HG03175 (cell line): ENCODE measurements at regions not wholly inside any gene's neighbourhood (a gene's known extent, or its start where the extent isn't known, plus 50 kb on each side); places are given as distances from the start of the nearest gene placed in this dataset.
A peak's percentile ranks its signal among the peaks of the same experiment; 100 is the strongest.

Experiments used
- ATAC-seq: cut with Tn5 transposase; IDR thresholded peaks from one replicate; pipeline ENCODE4 v1.9.1; 2021; ENCODE audit warnings: mild to moderate bottlenecking, moderate library complexity; ENCODE audit not compliant: unreplicated experiment

GRCh38 chr12:67112586-67112985 is 156.6 kb upstream of the CAND1 start:
- ATAC-seq, result no peak

- no peak for ATAC-seq
These were observed 153.0 kb upstream of the CAND1 start for GRCh38 chr12:67116134-67116533.

GRCh38 chr12:67122584-67122983 is 146.6 kb upstream of the CAND1 start:
- ATAC-seq, result no peak

- ATAC-seq, result no peak
These were observed 131.9 kb upstream of the CAND1 start for GRCh38 chr12:67137256-67137655.

GRCh38 chr12:67141296-67142018 is 127.7 kb upstream of the CAND1 start:
- ATAC-seq, result no peak

GRCh38 chr12:67145692-67146091 is 123.5 kb upstream of the CAND1 start:
- ATAC-seq, result no peak

GRCh38 chr12:67147030-67147429 is 122.1 kb upstream of the CAND1 start:
- no peak for ATAC-seq

- ATAC-seq, result no peak
These were observed 121.7 kb upstream of the CAND1 start for GRCh38 chr12:67147447-67147846.

- ATAC-seq, result no peak
These were observed 120.9 kb upstream of the CAND1 start for GRCh38 chr12:67148265-67148664.

- no peak for ATAC-seq
These were observed 117.3 kb upstream of the CAND1 start for GRCh38 chr12:67151886-67152285.

- no peak for ATAC-seq
These were observed 116.7 kb upstream of the CAND1 start for GRCh38 chr12:67152451-67152850.

GRCh38 chr12:67154901-67155300 is 114.3 kb upstream of the CAND1 start:
- no peak for ATAC-seq

- ATAC-seq, result no peak
These were observed 113.3 kb upstream of the CAND1 start for GRCh38 chr12:67155863-67156262.

GRCh38 chr12:67161322-67161918 is 107.7 kb upstream of the CAND1 start:
- ATAC-seq, result peak; percentile 85

- no peak for ATAC-seq
These were observed 95.9 kb upstream of the CAND1 start for GRCh38 chr12:67173258-67173657.

GRCh38 chr12:67182551-67182950 is 86.6 kb upstream of the CAND1 start:
- ATAC-seq, result no peak

- ATAC-seq, result no peak
These were observed 75.5 kb upstream of the CAND1 start for GRCh38 chr12:67193704-67194103.

- ATAC-seq, result no peak
These were observed 68.8 kb upstream of the CAND1 start for GRCh38 chr12:67200386-67200785.

- peak; percentile 16 for ATAC-seq
These were observed 67.0 kb upstream of the CAND1 start for GRCh38 chr12:67202011-67202677.

- peak; percentile 68 for ATAC-seq
These were observed 66.5 kb upstream of the CAND1 start for GRCh38 chr12:67202678-67203012.

GRCh38 chr12:67208281-67209067 is 60.7 kb upstream of the CAND1 start:
- ATAC-seq, result no peak

- no peak for ATAC-seq
These were observed 58.1 kb upstream of the CAND1 start for GRCh38 chr12:67211029-67211428.
